ENCODE measurements at regions not wholly inside any gene's neighbourhood (a gene's known extent, or its start where the extent isn't known, plus 50 kb on each side); places are given as distances from the start of the nearest gene placed in this dataset.

DNA sequence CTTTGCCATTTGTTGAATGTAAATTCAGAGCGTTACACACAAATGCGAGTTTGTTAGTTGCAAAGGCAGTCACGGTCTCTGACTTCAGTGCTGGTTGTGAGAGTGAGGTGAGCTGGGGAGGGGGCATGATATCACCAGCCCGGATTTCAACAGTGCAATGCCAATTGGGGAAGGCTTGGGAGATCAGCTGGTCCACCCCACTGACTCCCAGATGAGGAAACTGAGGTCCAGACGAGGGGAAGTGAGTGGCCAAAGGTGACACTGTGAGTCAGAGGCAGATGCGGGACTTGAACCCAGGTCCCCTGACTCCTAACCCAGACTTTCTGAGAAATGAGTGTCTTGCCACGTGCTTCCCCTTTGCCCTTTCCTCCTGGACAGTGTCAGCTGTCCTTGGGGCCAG lies 62.1 kb downstream of the CEBPB start:
- no peak overlapping the region for H3K4me3 ChIP-seq (ENCODE audit: low read depth, low read length)
- no peak for DNase-seq (ENCODE audit: low read depth)
- TF ChIP-seq, protein P1, sequence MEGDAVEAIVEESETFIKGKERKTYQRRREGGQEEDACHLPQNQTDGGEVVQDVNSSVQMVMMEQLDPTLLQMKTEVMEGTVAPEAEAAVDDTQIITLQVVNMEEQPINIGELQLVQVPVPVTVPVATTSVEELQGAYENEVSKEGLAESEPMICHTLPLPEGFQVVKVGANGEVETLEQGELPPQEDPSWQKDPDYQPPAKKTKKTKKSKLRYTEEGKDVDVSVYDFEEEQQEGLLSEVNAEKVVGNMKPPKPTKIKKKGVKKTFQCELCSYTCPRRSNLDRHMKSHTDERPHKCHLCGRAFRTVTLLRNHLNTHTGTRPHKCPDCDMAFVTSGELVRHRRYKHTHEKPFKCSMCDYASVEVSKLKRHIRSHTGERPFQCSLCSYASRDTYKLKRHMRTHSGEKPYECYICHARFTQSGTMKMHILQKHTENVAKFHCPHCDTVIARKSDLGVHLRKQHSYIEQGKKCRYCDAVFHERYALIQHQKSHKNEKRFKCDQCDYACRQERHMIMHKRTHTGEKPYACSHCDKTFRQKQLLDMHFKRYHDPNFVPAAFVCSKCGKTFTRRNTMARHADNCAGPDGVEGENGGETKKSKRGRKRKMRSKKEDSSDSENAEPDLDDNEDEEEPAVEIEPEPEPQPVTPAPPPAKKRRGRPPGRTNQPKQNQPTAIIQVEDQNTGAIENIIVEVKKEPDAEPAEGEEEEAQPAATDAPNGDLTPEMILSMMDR (conservative IDR thresholded peaks at IDR 0.05; ENCODE audit: low read depth, low read length), result no peak

DNA sequence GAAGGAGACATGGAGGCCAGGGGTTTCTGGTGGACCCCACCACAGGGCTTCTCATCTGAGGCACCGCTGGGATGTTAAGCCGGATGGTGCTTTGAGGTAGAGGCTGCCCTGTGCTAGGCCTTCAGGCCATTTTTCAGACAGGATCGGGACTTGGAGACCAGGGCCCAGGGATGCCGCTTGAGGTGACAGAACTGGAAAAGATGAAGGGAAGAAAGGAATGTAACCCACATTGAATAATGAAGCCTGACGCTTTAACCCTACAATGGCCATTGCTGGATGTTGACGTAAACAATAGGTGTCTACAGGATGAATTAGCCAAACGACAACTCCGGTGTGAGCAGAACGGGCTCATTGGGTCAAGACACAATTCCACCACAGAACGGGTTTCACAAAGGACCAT lies 62.5 kb downstream of the CEBPB start:
- TF ChIP-seq, protein P1 (conservative IDR thresholded peaks at IDR 0.05; ENCODE audit: low read depth, low read length), result no peak
- no peak for DNase-seq (ENCODE audit: low read depth)
- H3K4me3 ChIP-seq (ENCODE audit: low read depth, low read length), result no peak overlapping the region

DNA sequence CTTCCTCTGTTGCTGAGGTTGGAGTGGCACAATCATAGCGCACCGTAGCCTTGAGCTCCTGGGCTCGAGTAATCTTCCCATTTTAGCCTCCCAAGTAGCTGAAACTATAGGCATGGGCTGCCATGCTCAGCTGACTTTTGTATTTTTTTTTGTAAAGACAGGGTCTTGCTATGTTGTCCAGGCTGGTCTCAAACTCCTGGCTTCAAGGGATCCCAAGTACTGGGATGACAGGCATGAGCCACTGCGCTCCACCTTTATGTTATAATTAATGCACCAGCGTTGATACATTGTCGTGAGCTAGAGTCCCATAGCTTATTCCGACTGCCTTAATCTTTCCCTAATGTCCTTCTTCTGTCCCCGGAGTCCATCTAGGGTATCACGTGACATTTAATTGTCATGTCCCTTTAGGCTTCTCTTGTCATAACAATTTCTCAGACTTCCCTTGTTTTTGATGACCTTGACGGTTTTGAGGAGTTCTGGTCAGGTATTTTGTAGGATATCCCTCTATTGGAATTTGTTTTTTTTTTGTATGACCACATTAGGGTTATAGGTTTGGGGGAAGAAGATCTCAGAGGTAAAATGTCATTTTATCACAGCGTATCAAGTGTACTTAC lies 63.9 kb downstream of the CEBPB start:
- TF ChIP-seq, protein P1 (conservative IDR thresholded peaks at IDR 0.05; ENCODE audit: low read depth, low read length), result no peak
- H3K4me3 ChIP-seq (ENCODE audit: low read depth, low read length), result no peak overlapping the region
- DNase-seq (ENCODE audit: low read depth), result no peak

DNA sequence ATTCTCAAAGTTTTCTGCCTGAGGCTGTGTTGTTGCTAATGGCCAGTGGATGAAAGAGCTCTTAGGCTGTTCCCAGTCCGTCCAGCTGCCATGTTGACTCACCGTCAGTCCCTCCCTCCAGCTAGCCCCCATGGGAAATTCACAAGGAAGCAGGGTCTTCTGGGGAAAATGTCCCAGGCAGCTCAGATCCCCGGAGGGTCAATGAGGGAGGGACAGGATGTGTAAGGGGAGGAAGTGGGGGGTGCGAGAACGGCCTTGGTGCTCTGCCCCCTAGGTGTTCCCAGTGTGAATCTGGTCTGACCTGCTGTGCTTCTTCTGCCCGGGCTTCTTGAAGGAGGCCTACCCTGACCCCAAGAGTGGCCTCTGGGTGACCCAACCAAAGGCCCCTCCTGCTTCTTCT lies 65.9 kb downstream of the CEBPB start:
- DNase-seq (ENCODE audit: low read depth), result no peak
- no peak overlapping the region for H3K4me3 ChIP-seq (ENCODE audit: low read depth, low read length)
- TF ChIP-seq, protein P1 (conservative IDR thresholded peaks at IDR 0.05; ENCODE audit: low read depth, low read length), result no peak

DNA sequence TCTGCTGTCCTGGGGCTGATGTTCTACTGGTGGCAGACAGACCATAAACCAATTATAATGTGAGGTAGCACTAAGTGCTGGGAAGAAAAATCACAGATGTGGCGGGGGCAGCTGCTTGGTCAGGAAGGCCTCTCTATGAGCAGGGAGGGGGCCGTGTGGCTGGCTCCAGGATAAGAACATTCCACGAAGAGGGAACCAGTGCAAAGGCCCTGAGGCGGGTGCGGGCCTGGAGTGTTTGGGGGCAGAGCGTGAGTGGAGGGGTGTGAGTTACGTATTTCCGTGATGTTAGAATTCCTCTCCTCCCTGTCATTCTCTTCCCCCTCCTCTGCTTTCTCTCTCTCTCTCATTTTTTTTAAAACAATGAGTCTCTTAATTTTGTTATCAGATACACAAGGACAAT lies 67.2 kb downstream of the CEBPB start:
- no peak for DNase-seq (ENCODE audit: low read depth)
- no peak overlapping the region for H3K4me3 ChIP-seq (ENCODE audit: low read depth, low read length)
- TF ChIP-seq, protein P1 (conservative IDR thresholded peaks at IDR 0.05; ENCODE audit: low read depth, low read length), result no peak

DNA sequence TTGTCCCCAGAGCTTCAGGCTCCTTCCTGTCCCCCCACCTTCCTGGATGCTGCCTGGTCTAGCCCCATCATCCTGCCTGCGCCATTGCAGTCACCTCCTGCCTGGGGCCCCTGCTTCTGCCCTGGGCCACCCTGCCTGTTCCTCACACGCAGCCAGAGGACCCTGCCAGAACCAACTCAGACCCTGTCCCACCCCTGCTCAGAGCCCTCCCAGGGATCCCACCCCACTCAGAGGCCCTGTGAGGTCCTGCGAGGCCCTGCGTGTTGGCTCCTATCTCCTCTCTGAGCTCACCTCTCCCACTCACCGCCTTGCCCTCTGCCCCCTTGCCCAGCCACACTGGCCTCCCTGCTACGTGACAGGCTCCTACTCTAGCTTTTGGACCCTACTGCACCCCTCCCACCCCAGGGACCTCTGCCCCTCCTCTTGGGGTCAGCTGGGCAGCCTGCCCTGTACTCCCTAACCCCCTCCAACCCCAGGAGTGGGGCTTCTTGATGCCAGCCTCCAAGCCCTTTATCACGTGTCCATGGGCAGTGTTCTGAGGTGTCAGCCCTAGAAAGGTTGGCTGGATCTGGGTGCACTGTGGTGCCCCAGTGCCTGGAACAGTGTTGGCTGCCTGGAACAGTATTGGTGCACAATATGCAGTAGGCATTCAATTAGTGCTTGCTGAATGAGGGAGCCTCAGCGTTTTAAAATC lies 68.3 kb downstream of the CEBPB start:
- no peak for DNase-seq (ENCODE audit: low read depth)
- TF ChIP-seq, protein P1 (conservative IDR thresholded peaks at IDR 0.05; ENCODE audit: low read depth, low read length), result no peak
- no peak overlapping the region for H3K4me3 ChIP-seq (ENCODE audit: low read depth, low read length)
